H1 (cell line): ENCODE measurements at regions not wholly inside any gene's neighbourhood (a gene's known extent, or its start where the extent isn't known, plus 50 kb on each side); places are given as distances from the start of the nearest gene placed in this dataset.

Experiments used
- POLR2A ChIP-seq, 2 experiments: IDR thresholded peaks; 1 replicate in 1 of 2; 2 replicates in 1 of 2; pipeline ENCODE4 v1.6.1; 2011; ENCODE audit warnings: low read depth in 2 of 2, low read length in 2 of 2, mild to moderate bottlenecking in 2 of 2; ENCODE audit errors: control extremely low read depth in 1 of 2
- RFX5 ChIP-seq: IDR thresholded peaks from 2 replicates; pipeline ENCODE4 v1.6.1; 2011; ENCODE audit warnings: low read depth, low read length, improper control_type of control experiment, borderline replicate concordance
- USF2 ChIP-seq: IDR thresholded peaks from 2 replicates; pipeline ENCODE4 v1.6.1; 2011; ENCODE audit warnings: low read length, improper control_type of control experiment
- YY1 ChIP-seq: IDR thresholded peaks from 2 replicates; pipeline ENCODE4 v1.6.1; 2011; ENCODE audit warnings: low read depth, mild to moderate bottlenecking, low read length

GRCh38 chr1:234985007-234985370, 143.6 kb downstream of the TOMM20 start (continued):
- TF ChIP-seq RFX5: no peak
- TF ChIP-seq YY1: no peak
- no peak for TF ChIP-seq POLR2A (IDR thresholded peaks at IDR 0.05; ENCODE audit: control extremely low read depth in 1 of 2, low read depth in 2 of 2, low read length in 2 of 2)
- no peak for TF ChIP-seq USF2
